GM12865 (cell line): ENCODE measurements at regions not wholly inside any gene's neighbourhood (a gene's known extent, or its start where the extent isn't known, plus 50 kb on each side); places are given as distances from the start of the nearest gene placed in this dataset.

Experiments
- DNase-seq: peaks from one replicate; pipeline ENCODE4 v3.0.0; 2010; ENCODE audit warnings: low read depth
- H3K4me3 ChIP-seq: 2 replicates; pipeline ENCODE4 v1.5.1; 2011; ENCODE audit warnings: mild to moderate bottlenecking, low read depth, low read length, control low read depth
- CTCF ChIP-seq: IDR thresholded peaks from 2 replicates; pipeline ENCODE4 v1.5.1; 2011; ENCODE audit warnings: low read length, control low read depth, low read depth, inconsistent platforms; ENCODE audit not compliant: insufficient read depth; ENCODE audit errors: missing control alignments

- no peak for TF ChIP-seq CTCF
- H3K4me3 ChIP-seq, result no peak overlapping the region
- no peak for DNase-seq
Measured at GRCh38 chr17:63165400-63165799, 199.4 kb downstream of the TANC2 start.

GRCh38 chr17:63170795-63171194, 204.8 kb downstream of the TANC2 start:
- TF ChIP-seq CTCF, result no peak

GRCh38 chr17:63171428-63172393, 205.7 kb downstream of the TANC2 start:
- DNase-seq, result no peak
- TF ChIP-seq CTCF, result no peak
- H3K4me3 ChIP-seq, result no peak overlapping the region

More at GRCh38 chr17:63170795-63171194, 204.8 kb downstream of the TANC2 start:
- no peak for DNase-seq
- no peak overlapping the region for H3K4me3 ChIP-seq

- no peak for TF ChIP-seq CTCF
- no peak overlapping the region for H3K4me3 ChIP-seq
- DNase-seq, result no peak
Measured at GRCh38 chr17:63173450-63173849, 207.4 kb downstream of the TANC2 start.

- no peak for TF ChIP-seq CTCF
- DNase-seq, result no peak
- no peak overlapping the region for H3K4me3 ChIP-seq
Measured at GRCh38 chr17:63173903-63174302, 207.9 kb downstream of the TANC2 start.

- TF ChIP-seq CTCF, result no peak
- H3K4me3 ChIP-seq, result no peak overlapping the region
- DNase-seq, result no peak
Measured at GRCh38 chr17:63178530-63178929, 212.5 kb downstream of the TANC2 start.
